Activated CD8-positive, alpha-beta memory T cell treated with anti-CD3 and anti-CD28 coated beads, Interleukin-2, amount 50 U/mL, for 1 hour (primary cell): ENCODE measurements at regions not wholly inside any gene's neighbourhood (a gene's known extent, or its start where the extent isn't known, plus 50 kb on each side); places are given as distances from the start of the nearest gene placed in this dataset.

Source experiments
- DNase-seq: peaks from one replicate; pipeline ENCODE4 v3.0.0-alpha.2; 2020; ENCODE audit errors: extremely low read depth

DNA sequence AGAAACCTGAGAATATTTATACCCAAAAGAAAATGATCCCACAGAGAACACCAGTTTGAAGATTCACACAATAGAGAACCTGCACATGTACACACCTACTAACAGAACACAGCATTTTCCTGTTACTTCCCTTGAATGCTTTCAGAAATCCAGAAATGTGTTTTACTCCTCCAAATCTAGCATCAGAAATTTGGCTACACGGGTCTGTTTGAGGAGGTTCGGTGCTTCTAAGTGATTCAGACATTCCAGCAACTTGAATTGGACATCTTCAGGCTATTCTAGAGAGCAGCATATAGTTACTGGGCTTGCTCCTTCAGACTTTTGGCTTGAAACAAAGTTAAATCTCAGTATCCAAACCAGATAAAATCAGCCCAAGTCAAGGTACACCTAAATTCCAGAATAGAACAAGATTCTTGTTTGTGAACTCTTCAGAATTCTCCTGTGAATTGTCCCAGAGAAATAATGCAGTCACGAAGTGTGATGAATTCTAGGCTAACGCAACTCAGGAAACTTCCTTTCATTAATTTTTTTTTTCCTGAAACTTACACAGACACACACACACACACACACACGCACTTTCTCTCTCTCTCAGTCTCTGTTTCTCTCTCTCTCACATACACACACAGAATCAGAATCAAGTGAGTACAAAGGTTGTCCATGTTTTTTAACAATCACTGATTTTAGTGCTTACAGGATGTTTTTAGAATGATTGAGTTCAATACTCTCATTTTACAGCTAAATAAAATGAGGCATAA, 278.4 kb upstream of the SNX7 start:
- no peak for DNase-seq

DNA sequence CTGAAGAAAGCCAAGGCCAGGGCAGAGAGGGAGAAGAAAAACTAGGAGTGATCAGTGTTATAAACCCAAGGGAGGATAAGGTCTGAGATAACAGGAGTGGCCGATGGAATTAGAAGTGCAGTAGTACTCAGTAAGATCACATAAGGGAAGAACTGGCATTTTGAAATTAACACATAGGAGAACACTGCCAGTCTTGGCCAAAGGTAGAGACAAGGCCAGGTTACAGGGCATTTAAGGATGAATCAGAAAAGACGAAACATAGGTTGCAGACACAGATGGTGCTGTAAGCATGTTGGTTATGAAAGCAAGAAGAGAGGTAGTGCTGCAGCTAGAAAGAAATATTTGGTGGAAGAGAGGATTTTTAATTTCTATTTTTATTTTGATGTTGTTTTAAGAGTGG, 278.9 kb upstream of the SNX7 start:
- no peak for DNase-seq

DNA sequence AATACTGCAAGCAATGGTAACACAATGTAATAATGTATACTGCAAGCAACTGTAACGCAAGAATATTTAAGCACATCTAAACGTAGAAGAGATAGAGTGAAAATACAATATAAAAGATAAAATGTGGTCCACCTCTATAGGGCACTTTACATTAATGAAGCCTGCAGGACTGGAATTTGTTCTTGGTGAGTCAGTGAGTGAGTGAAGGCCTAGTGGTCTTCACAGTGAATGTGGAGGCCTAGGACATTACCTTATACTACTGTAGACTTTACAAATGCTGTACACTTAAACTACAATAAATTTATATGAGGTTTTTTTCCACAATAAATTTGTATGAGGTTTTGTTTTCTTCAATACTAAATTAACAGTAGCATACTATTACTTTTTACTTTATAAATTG, 287.4 kb upstream of the SNX7 start:
- no peak for DNase-seq

DNA sequence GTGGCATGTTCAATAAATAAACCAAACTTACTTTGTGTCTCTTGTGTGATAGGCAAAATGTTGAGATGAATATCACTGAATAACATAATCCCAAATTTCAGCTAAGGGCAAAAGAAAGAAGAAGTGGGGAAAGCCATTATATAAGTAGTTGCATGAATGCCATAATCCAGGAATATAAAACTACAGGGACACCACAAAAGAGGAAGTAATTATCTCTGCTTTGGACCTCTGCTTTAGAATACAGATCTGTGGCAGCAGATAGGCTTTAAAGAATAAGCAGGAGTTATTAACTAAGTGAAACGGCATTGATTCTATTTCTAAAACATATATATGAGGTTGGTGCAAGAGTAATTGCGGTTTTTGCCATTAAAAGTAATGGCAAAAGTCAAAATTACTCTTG, 288.5 kb upstream of the SNX7 start:
- no peak for DNase-seq

DNA sequence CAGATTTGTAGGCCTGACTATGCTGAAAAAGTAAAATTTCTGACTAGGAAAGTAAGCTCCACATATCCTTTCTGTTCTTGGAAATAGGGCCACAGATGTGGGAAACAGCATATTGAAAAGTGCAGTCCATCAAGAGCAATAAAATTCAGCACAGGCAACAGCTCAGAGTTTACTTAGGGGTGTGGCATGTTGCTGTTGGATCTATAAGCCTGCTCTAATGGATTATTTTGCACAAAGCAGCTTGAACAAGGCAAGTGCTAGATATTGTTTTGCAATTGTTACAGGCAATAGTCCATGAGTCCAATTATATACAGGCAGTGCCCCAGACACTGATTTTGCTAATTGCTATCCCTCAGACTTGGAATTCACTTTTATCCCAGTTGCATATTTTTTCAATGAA, 289.8 kb upstream of the SNX7 start:
- no peak for DNase-seq

DNA sequence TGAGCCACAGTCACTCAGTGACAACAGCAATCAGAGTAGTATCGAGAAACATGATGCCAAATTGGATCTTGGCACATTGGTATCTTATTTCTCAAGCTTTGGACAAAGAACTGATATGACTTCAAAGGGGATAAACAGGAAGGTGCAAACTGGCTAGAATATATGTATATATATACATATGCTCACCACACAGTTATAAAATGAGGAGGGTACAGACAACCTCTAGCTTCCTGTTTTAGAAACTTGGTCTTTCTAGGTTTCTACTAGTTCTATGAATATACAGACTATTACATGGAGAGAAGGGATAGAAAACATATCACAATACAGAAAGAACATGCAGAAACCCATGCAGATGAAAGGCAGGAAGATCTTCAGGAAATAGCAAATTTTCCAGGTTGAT, 292.1 kb upstream of the SNX7 start:
- no peak for DNase-seq

DNA sequence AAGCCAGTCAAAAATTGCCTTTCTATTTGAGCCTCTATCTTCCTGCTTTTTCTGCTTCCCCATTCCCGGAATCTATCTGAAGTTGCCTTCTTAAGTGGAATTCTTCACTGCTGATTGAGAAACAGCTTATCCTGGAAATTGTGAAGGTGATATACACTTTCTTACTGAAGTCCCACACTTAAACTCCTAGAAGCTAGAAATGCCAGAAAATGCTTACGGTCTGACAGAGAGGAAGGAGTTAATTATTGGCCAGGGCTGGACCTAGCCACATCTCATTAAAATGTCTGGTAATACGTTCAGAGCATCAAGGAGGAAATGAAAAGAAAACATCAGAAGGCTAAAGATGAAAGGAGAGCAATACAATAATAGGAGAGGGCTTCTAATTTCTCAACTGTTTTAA, 292.5 kb upstream of the SNX7 start:
- DNase-seq: no peak

DNA sequence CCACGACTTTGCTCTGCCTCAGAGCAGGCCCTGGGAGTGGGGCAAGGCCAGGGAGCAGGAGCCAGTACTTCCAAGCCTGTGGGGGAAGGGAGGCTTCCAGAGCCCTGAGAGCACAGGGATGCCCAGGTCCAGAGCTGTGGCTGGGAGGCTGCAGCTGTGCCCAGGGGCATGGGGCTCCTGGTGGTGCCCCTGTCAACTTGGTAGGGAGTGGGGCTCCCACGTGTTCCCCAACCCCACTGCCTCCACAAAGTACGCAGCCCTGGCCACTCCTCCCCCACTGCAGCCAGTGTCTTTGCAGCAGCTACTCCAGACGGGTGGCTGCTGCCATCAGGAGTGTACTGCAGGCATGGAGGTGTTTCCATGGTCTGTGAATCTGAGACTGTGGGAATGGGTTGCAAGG, 294.1 kb upstream of the SNX7 start:
- DNase-seq: no peak

DNA sequence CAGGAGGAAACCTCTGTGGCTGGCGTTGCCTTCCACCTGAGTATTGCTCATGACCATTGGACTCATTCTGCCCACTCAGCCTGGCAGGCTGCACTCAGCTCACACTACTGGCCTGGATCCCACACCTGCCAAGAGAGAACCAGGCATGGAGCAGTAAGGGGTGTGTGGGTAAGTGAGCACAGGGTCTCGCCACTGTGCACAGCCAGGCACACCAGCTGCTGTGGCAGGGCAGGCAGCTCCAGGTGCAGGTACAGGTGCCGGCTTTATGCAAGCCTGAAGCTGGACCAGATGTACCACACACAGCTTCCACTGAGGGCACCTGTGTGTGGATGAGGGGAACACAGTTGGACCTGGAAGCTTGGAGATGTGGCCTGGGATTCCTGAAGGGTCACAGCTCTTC, 295.2 kb upstream of the SNX7 start:
- no peak for DNase-seq

DNA sequence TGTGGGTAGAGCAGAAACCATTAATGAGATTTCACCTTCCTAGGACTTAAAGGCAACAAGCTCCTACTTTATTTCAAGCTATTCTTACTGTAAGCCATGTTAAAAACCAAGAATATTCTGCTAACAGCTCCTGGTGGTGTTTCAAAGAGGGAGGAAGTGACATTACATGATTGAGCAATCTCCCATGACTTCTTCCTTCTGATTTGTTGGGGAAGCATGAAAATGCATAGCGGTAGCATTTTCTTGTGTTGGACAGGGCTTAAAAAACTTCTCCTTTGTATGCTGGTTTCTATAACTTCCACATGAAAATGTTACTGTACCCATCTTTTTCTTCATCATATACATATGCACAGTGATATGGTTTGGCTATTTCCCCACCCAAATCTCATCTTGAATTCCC, 297.0 kb upstream of the SNX7 start:
- no peak for DNase-seq

DNA sequence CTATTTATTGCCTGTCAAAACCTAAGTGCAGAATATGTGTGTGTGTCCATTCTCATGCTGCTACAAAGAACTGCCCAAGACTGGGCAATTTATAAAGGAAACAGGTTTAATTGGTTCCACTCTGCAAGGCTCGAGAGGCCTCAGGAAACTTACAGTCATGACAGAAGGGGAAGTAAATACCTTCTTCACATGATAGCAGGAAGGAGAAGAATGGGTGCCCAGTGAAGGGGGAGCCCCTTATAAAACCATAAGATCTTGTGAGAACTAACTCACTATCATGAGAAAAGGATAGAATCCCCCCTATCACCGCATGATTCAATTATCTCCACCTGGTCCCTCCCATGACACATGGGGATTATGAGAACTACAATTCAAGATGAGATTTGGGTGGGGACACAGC, 300.7 kb upstream of the SNX7 start:
- DNase-seq: no peak

DNA sequence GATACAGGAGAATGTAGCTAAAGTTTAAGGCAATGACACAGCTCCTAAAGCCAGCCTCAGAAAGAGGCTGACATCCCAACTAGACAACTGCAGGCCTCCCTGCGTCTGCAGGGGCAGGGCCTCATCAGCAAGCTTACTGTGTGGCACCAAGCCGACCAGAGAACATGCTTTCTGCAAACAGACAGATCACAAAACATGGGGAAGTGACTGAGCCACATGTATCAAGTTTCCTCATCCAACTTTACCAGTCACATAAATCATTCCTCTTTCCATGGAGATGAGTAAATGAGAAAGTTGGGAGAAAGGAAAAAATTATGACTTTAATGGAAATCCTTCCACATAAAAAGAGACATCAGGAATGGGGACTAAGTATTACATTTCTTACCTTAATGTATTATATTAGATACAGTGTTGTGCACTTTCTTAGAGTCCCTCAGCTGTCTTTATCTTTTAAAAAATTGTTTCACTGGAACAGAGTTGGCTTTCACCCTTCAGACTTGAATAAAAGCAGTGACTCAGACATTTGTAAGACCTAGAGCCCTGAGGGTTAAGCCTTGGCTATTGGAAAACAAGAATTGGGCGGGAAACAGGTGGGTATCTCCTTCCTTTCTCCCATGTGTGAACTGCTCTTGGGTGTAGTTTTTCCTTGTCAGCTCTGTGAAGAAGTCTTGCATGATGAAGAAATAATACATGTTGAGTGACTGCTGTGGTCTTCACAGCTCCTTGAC, 305.7 kb upstream of the SNX7 start:
- DNase-seq: no peak

DNA sequence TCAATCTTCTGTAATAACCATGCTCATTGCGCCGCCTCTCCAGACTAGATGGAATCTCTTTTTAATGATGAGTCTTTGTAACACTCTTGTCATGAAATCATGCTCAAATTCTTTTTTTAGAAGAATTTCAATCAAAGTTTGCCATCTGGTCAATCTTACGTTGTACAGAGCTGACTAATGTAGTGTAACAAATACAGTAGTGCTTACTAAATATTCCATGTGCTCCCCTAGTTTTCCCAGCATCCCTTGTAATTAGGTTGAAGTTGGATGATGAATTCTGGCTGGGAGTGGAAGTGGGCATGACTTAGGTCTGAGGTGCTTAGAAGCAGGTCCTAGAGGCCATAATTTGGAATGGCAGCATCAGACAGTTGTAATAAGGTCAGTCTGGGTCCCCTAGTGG, 309.1 kb upstream of the SNX7 start:
- no peak for DNase-seq

DNA sequence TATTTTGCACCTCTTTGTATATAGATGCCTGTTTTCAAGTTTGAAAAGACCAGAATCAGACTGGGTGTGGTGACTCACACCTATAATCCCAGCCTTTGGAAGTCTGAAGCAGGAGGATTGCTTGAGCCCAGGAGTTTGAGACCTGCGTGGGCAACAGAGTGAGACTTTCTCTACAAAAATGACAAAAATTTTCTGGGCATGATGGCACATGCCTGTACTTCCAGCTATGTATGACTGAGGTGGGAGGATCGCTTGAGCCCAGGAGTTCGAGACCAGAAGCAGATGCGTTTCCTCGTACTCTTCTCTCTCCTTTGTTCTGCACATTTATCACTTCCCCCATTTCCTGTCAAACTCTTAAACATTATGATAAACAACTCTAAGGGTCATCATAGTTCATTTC, 310.0 kb upstream of the SNX7 start:
- no peak for DNase-seq

DNA sequence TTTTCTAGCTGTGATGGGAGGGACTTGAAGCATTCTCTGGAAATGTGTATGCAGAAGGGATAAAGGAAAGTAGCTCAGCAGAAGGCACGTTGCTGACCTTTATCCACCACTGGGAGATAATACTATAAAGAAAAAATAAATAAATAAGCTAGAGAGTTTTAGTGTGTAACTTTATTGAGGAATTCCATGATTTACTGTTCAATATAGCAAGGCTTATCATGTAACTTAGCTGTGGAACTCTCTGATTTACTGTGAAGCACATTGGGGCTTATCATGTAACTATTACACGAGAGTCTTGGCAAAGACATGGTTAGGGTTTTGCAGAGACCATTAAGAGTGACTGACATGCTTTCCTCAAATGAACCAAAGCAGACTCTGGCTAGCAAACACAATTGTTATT, 316.1 kb upstream of the SNX7 start:
- no peak for DNase-seq

DNA sequence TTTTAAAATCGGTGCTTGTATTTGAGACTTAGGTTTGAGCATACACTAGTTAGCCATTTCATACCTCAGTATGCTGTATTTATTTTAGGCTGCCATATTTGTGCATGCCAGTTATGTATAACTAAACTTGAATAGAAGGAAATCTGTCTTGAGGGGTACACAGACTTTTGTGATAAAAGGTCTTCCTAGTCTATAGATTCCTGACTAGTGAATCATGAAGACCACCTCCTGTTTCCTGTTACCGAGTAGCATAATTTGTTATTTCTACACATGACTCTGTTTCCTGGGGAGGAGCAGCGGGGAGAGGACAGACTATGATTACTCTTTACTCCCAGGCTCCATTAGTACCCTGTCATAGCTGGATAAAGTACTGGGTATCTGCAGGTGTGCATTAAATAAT, 316.8 kb upstream of the SNX7 start:
- no peak for DNase-seq

DNA sequence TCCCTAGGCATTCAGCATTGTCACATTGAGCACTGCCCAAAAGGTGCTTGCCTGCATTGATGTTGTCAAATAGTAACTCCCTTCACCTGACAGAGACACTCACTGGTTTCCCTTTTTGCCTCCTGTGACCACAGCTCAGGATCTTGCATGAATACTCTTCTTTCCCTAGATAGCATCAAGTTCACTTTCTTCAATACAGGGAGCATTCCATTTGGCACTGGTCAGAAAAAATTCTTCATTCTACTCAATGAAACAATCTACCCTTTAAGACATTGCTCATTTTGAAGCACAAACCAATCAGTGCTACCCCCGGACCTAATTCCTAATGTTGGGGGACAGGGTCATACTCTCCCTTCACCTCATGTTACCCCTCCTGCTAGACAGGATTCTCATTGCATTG, 319.0 kb upstream of the SNX7 start:
- no peak for DNase-seq

DNA sequence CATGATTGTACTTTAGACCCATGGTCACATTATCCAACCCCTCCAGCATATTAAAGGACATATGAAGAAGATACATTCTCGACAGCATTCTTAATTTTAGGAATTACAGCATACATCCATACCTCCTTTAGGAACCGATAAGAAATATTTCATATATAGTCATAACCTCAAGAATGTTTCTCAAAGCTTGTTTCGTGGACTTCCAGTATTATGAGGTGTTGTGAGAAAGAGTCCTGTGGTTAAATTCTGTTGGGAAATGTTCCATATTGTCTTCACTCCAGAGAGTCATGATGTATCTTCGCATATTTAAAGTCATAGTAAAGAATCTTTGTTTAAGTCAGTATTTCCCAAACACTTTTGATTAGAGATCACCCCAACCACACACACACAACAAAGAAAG, 321.0 kb upstream of the SNX7 start:
- DNase-seq: no peak

DNA sequence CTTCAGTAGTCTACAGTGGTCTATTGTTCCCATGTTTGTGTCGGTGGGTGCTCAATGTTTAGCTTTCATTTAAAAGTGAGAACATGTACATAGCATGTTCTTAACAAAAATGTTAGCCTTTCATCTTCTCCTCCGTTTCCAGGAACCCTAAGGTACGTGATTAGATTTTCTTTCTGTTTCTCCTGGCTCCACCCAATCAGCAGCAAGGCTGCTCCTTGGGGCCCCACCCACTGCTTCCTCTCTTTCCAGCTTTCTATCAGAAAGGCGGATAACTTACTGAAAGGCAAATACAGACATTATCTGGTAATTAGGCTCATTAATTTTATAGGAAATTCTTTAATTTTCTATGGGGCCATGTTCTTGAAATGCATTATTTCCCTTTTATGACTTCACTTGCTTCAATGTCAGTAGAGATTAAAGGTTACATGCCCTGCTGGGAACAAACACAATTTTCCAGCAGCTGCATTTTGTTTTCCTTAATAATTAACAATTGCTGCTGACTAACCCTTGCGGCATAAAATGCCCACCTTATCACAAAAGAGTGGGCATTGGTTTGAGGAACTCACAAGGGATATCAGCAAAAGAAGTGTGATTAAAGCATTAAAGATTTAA, 324.9 kb upstream of the SNX7 start:
- no peak for DNase-seq

DNA sequence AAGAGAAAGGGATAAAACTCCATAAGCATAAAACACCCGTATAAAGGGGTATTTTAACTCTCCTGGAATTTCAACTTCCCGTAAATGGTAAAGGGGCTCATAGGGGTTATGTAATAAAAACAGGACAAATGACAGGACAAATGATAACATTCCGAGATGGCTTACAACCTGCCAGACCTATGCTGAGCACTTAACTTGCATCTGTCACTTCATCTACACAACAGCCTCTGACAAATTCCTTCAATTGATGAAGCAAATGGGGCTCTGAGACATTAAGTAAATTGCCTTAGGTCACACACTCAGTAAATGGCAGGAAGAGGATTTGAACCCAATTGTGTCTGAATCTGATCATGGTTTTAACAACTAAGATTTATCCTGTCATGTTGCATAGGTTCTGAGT, 327.6 kb upstream of the SNX7 start:
- no peak for DNase-seq

DNA sequence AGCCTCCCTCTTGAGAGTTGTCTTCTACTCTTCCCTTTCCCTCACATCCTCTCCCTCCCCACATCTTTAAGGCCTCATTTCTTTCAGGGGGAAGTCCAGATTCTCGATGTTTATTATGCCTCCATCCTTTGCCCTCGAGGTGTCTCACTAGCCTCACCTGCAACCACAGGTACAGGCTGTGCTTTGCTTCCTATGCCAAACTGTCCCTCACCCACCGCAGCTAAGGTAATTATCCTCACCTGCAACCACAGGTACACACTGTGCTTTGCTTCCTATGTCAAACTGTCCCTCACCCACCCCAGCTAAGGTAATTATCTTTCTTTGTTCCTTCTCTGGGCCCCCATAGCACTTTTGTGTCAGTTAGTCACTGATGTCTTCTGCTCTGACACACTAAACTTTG, 328.1 kb upstream of the SNX7 start:
- no peak for DNase-seq

DNA sequence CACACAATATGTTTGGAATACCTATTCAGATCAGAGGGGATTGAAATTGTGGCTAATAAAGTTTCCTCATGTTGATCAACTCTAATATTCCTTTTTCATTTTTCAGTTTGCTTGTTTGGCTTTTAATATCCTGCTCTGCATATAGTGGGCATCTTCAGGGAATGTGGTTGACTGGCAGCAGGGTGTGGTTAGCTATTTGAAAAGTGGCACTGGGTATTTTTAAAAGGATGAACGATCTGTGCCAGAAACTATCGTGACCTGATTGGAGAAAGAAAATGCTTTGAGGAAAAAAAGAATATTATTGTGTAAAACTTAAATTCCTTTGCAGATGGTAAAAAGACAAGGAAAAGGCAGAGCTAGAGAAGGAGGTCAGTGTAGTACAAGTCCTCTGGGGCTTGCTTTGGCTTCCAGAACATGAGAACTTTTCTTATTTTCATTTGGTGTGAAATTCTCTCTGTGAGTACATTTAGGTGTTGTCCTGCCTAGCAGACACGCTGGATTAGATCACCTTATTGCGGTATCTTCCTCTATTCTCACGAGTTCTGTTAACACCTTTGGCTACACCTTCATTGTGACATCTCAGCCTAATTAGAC, 329.7 kb upstream of the SNX7 start:
- DNase-seq: no peak

DNA sequence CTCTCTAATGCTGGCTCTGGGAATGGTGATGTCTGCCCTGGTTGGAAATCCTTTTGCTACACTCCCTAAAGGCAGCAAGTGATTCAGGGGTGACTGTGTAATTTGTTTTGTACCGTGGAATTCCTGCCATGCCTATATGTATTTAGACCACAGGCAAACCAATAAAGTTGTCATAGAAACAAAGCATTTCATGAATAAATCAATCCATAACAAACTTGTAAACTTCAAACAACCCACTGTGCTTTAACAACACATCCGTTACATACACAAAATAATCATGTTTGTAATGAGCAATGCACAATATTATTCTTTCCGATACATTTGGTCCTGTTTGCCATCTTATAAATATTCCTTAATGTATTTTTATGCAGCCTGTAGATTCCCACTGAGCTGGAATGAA, 330.3 kb upstream of the SNX7 start:
- DNase-seq: no peak
